ENCODE measurements at regions not wholly inside any gene's neighbourhood (a gene's known extent, or its start where the extent isn't known, plus 50 kb on each side); places are given as distances from the start of the nearest gene placed in this dataset.
A peak's percentile ranks its signal among the peaks of the same experiment; 100 is the strongest.

DNA sequence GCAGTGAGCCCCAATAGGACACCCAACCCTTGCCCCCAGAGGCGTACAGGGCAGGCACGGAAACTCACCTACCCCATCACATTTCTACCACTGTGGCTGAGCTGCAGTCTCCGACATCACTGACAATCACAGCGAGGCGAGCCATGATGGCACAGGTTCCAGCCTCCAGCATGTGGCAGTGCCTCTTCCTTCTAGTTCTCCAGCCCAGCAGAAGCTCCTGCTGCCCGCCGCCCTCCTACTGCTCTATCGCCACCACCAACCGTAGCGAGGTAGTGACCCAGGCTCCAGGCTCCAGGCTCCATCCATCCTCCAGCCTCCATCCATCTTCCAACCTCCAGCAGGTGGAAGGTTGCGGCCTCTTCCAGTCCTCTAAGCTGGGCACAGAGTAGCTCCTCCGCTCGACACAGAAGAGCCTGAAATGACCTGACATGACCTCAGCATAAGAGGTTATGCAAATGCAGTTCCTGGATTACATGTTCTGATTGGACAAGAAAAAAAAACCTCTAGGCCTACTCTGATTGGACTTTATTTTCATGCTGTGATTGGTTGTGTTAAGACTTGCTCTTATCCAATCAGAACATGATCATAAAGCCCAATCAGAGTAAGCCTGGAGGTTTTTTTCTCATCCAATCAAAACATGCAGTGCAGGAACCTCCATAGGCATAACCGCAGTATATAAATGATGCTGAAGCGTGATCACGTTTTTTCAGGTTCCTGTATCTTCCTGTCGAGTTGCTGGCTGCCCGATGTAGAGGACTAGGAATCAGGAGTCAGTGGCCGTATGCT is 438.9 kb upstream of the ZNF337 start:
- no peaks in the 10 kb centered on the region for H3K9me1 ChIP-seq (ENCODE audit: control insufficient read depth, insufficient read depth, low read length)
- H3K27ac ChIP-seq (ENCODE audit: extremely low read depth, low read depth, low read length): no peak overlapping the region
- no peaks in the 10 kb centered on the region for H3K27me3 ChIP-seq (ENCODE audit: control insufficient read depth in 2 of 2, insufficient read depth in 2 of 2, low read length in 2 of 2)
- no peak for TF ChIP-seq TCF3 (CRISPR knock-in tag; IDR thresholded peaks at IDR 0.05)
- no peak for TF ChIP-seq ARID1B (IDR thresholded peaks at IDR 0.05)
- TF ChIP-seq ZNF445 (CRISPR knock-in tag; IDR thresholded peaks at IDR 0.05; ENCODE audit: low read depth): no peak
- no peak for TF ChIP-seq GATAD2A (IDR thresholded peaks at IDR 0.05)
- no peaks in the 10 kb centered on the region for H3K4me1 ChIP-seq (replicated peaks in 1 of 2; ENCODE audit: control insufficient read depth in 2 of 2, insufficient read depth in 2 of 2, low read length in 2 of 2)
- H3K9ac ChIP-seq (ENCODE audit: insufficient read depth in 1 of 2, low read depth in 2 of 2, low read length in 2 of 2): no peak overlapping the region
- intact Hi-C loops (cut with micrococcal nuclease) (no loop called here), in situ Hi-C loops (cut with MboI) (no loop called here)
- DNase-seq (ENCODE audit: extremely low read depth in 1 of 4, low spot score in 3 of 4) (peak in 2 of 4 experiments; percentile 2), ATAC-seq (peak; percentile 58), FAIRE-seq (peak; percentile 23)
- no peaks in the 10 kb centered on the region for H3K79me2 ChIP-seq (ENCODE audit: control insufficient read depth, insufficient read depth, low read length)
- no TSS peak for BruUV-seq (replicated peaks)
- no peaks in the 10 kb centered on the region for H4K20me1 ChIP-seq (replicated peaks; ENCODE audit: control insufficient read depth, insufficient read depth, low read length)
- H3K36me3 ChIP-seq (ENCODE audit: control insufficient read depth, insufficient read depth, low read length): no peaks in the 10 kb centered on the region
- ChIA-PET POLR2A (no interaction called here), CTCF (ENCODE audit: low intra/inter-chr PET ratio) (no interaction called here)
- WGBS (ENCODE audit: insufficient coverage, low coverage, missing lambda C conversion rate): 3% methylated on average over 17 of the region's 19 CpGs
- no peak overlapping the region for H3K4me2 ChIP-seq (ENCODE audit: insufficient read depth, low read length)
- no peak overlapping the region for H3K4me3 ChIP-seq
- H3K9me3 ChIP-seq (replicated peaks; ENCODE audit: control insufficient read depth, insufficient read depth, low read depth, low read length): no peaks in the 10 kb centered on the region
- no peak overlapping the region for H2AFZ ChIP-seq (ENCODE audit: low read depth, low read length)

DNA sequence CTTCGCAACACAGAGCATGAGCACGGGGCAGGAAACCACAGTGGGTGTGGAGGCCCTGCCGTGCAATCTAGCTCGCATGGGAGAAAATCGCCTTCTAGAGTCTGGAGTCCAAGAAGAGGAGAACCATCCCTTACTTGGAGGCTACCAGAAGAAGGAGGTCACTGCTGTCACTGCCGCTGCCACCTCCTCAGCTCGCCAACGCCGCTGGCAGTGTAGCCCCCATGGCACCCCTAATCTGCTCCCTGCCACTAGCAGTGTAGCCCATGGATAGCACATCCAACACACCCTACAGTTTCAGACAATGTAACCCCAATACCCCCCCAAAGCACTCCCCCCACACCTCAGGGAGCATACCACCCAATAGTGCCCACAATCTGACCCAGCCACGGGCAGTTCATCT is 438.0 kb upstream of the ZNF337 start:
- CTCF ChIA-PET (ENCODE audit: low intra/inter-chr PET ratio): no interaction called here
- no peak for FAIRE-seq
- Histone ChIP-seq H4K20me1 (replicated peaks; ENCODE audit: control insufficient read depth, insufficient read depth, low read length) (no peaks in the 10 kb centered on the region), H2AFZ (ENCODE audit: low read depth, low read length) (no peak overlapping the region), H3K4me1 (replicated peaks in 1 of 2; ENCODE audit: control insufficient read depth in 2 of 2, insufficient read depth in 2 of 2, low read length in 2 of 2) (no peaks in the 10 kb centered on the region), H3K4me3 (no peak overlapping the region), H3K9ac (ENCODE audit: insufficient read depth in 1 of 2, low read depth in 2 of 2, low read length in 2 of 2) (no peak overlapping the region), H3K27me3 (ENCODE audit: control insufficient read depth in 2 of 2, insufficient read depth in 2 of 2, low read length in 2 of 2) (no peaks in the 10 kb centered on the region), H3K9me1 (ENCODE audit: control insufficient read depth, insufficient read depth, low read length) (no peaks in the 10 kb centered on the region), H3K79me2 (ENCODE audit: control insufficient read depth, insufficient read depth, low read length) (no peaks in the 10 kb centered on the region), H3K36me3 (ENCODE audit: control insufficient read depth, insufficient read depth, low read length) (no peaks in the 10 kb centered on the region), H3K27ac (ENCODE audit: extremely low read depth, low read depth, low read length) (no peak overlapping the region), H3K9me3 (replicated peaks; ENCODE audit: control insufficient read depth, insufficient read depth, low read depth, low read length) (no peaks in the 10 kb centered on the region), H3K4me2 (ENCODE audit: insufficient read depth, low read length) (no peak overlapping the region)
- in situ Hi-C loops (cut with MboI): no loop called here
- POLR2A ChIA-PET: no interaction called here
- intact Hi-C loops (cut with micrococcal nuclease): no loop called here
- DNase-seq (ENCODE audit: extremely low read depth in 1 of 4, low spot score in 3 of 4): no peak
- WGBS (ENCODE audit: insufficient coverage, low coverage, missing lambda C conversion rate): 0% methylated on average over 2 of the region's 10 CpGs
- ATAC-seq: no peak
- no TSS peak for BruUV-seq (replicated peaks)
- TF ChIP-seq RBFOX2 (IDR thresholded peaks at IDR 0.05; ENCODE audit: low read depth, low read length) (no peak), CCNT2 (IDR thresholded peaks at IDR 0.05; ENCODE audit: borderline replicate concordance, extremely low read depth, insufficient read length, low read depth, low read length) (no peak), SUPT5H (IDR thresholded peaks at IDR 0.05) (no peak), VEZF1 (CRISPR knock-in tag; IDR thresholded peaks at IDR 0.05) (no peak), ELF1 (tag; IDR thresholded peaks at IDR 0.05) (no peak), MCM5 (IDR thresholded peaks at IDR 0.05; ENCODE audit: low read depth) (no peak), POLR2A (conservative IDR thresholded peaks at IDR 0.05) (no peak), GABPA (tag; conservative IDR thresholded peaks at IDR 0.05; ENCODE audit: low read depth) (no peak), FOXK1 (CRISPR knock-in tag; IDR thresholded peaks at IDR 0.05; ENCODE audit: borderline replicate concordance) (no peak), NR2F6 (CRISPR knock-in tag; IDR thresholded peaks at IDR 0.05) (no peak), SP1 (CRISPR knock-in tag; IDR thresholded peaks at IDR 0.05) (no peak), ATF7 (IDR thresholded peaks at IDR 0.05) (no peak), BACH1 (tag; IDR thresholded peaks at IDR 0.05) (no peak), POU5F1 (IDR thresholded peaks at IDR 0.05; ENCODE audit: borderline replicate concordance, low read depth, low read length, partially characterized antibody) (no peak), ZKSCAN1 (IDR thresholded peaks at IDR 0.05; ENCODE audit: low read depth, low read length) (no peak)
